Sigmoid colon (tissue), 6 donors: ENCODE measurements at regions not wholly inside any gene's neighbourhood (a gene's known extent, or its start where the extent isn't known, plus 50 kb on each side); places are given as distances from the start of the nearest gene placed in this dataset.
"Not testable (repeated sequence)": the region's sequence is repeated elsewhere in the genome, so short reads cannot be mapped to it uniquely, and the experiment has no call there.

Experiments
- DNase-seq: peaks from one replicate; pipeline ENCODE4 v3.0.0-alpha.2; 2019
- H3K27ac ChIP-seq, 4 donors: fragments of 200-600 bp; sonication (generic); one replicate each; pipeline ENCODE4 v1.5.1; 2016 to 2019; ENCODE audit warnings: mild to moderate bottlenecking in 1 of 4
- H3K27me3 ChIP-seq, 3 donors: fragments of 200-600 bp; sonication (generic); one replicate each; pipeline ENCODE4 v1.5.1; 2019; ENCODE audit warnings: mild to moderate bottlenecking in 1 of 3
- H3K36me3 ChIP-seq, 4 donors: fragments of 200-600 bp; sonication (generic); one replicate each; pipeline ENCODE4 v1.5.1; 2016 to 2019
- H3K4me1 ChIP-seq, 4 donors: fragments of 200-600 bp; sonication (generic); one replicate each; pipeline ENCODE4 v1.5.1; 2017 to 2019
- H3K4me3 ChIP-seq, 4 donors: fragments of 200-600 bp; sonication (generic); one replicate each; pipeline ENCODE4 v1.5.1; 2017 to 2019; ENCODE audit warnings: mild to moderate bottlenecking in 2 of 4, moderate library complexity in 1 of 4
- H3K9me3 ChIP-seq, 4 donors: fragments of 200-600 bp in 3 of 4; sonication (generic) in 3 of 4; one replicate each; pipeline versions ENCODE4 v1.5.1 to v1.6.1; 2013 to 2019
- EP300 ChIP-seq, 4 donors: sonication (generic); formaldehyde crosslinking; IDR thresholded peaks; one replicate each; pipeline ENCODE4 v1.6.1; 2017; ENCODE audit warnings: antibody characterized with exemption in 4 of 4
- POLR2A ChIP-seq, 2 donors: fragments of 450-650 bp; IDR thresholded peaks; one replicate each; pipeline ENCODE4 v1.6.1; 2016; ENCODE audit warnings: antibody characterized with exemption in 2 of 2, mild to moderate bottlenecking in 2 of 2, moderate library complexity in 2 of 2
- POLR2AphosphoS5 ChIP-seq, 4 donors: sonication (generic); formaldehyde crosslinking; IDR thresholded peaks; one replicate each; pipeline ENCODE4 v1.6.1; 2017; ENCODE audit warnings: antibody characterized with exemption in 4 of 4
- WGBS, 2 donors: extraction: QIAGEN DNeasy Blood & Tissue Kit; methylation state at CpG; one replicate each; pipeline ENCODE4 v1.1.7; 2013; 5-methylcytosine and 5-hydroxymethylcytosine counted together
- intact Hi-C: fragments of 100-400 bp; cut with DNase I; formaldehyde crosslinking; loops from one replicate; pipeline ENCODE4 v1.15.1; 2023
- TF ChIP-seq, protein P1 (sequence below), 4 experiments: fragments of 450-650 bp in 3 of 4; fragments of 200-600 bp in 1 of 4; IDR thresholded peaks; one replicate each; pipeline ENCODE4 v1.5.1; 2016 to 2019; ENCODE audit warnings: antibody characterized with exemption in 4 of 4, mild to moderate bottlenecking in 3 of 4, moderate library complexity in 2 of 4
- donor health status: healthy with polysubstance abuse.
- donor health status: healthy.

DNA sequence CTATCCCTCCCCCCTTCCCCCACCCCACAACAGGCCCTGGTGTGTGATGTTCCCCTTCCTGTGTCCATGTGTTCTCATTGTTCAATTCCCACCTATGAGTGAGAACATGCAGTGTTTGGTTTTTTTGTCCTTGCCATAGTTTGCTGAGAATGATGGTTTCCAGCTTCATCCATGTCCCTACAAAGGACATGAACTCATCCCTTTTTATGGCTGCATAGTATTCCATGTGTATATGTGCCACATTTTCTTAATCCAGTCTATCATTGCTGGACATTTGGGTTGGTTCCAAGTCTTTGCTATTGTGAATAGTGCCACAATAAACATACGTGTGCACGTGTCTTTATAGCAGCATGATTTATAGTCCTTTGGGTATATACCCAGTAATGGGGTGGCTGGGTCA, 52.3 kb upstream of the MAN1A2 start:
- intact Hi-C loops, DNase-seq, H3K4me1 ChIP-seq, H3K27me3 ChIP-seq, H3K27ac ChIP-seq, H3K4me3 ChIP-seq, H3K36me3 ChIP-seq, H3K9me3 ChIP-seq: not testable (repeated sequence)
- WGBS, 2 donors: 78 to 89% methylated on average over 2 of the region's 2 CpGs

DNA sequence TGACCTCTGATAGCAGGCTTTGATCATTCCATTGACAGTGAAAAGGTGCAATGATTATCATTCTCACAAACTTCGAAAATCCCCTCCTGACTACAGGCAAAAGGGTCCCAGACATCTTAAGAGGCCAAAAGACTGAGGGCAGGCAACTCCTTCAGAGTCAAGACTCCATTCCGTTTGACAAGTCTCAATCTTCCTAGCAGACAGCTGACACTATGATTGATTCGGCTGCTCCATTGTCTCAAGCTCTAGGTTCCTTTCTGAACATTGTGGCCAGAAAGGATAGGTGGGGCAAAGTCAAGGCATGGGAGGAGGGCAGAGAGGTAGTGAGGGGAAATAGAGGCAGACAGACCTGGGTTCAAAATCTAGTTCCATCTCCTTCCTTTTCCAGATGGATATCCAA, 53.7 kb upstream of the MAN1A2 start:
- no peaks in the 10 kb centered on the region for H3K36me3 ChIP-seq
- no peak overlapping the region for H3K4me3 ChIP-seq
- H3K27me3 ChIP-seq: no peaks in the 10 kb centered on the region
- H3K4me1 ChIP-seq: no peaks in the 10 kb centered on the region
- TF ChIP-seq, protein P1, sequence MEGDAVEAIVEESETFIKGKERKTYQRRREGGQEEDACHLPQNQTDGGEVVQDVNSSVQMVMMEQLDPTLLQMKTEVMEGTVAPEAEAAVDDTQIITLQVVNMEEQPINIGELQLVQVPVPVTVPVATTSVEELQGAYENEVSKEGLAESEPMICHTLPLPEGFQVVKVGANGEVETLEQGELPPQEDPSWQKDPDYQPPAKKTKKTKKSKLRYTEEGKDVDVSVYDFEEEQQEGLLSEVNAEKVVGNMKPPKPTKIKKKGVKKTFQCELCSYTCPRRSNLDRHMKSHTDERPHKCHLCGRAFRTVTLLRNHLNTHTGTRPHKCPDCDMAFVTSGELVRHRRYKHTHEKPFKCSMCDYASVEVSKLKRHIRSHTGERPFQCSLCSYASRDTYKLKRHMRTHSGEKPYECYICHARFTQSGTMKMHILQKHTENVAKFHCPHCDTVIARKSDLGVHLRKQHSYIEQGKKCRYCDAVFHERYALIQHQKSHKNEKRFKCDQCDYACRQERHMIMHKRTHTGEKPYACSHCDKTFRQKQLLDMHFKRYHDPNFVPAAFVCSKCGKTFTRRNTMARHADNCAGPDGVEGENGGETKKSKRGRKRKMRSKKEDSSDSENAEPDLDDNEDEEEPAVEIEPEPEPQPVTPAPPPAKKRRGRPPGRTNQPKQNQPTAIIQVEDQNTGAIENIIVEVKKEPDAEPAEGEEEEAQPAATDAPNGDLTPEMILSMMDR (IDR thresholded peaks at IDR 0.05): no peak
- TF ChIP-seq EP300 (IDR thresholded peaks at IDR 0.05) (no peak), POLR2A (IDR thresholded peaks at IDR 0.05) (no peak), POLR2AphosphoS5 (IDR thresholded peaks at IDR 0.05) (no peak)
- WGBS, 2 donors: 89 to 91% methylated on average over 3 of the region's 3 CpGs
- intact Hi-C loops: no loop called here
- DNase-seq: no peak
- H3K27ac ChIP-seq: no peak overlapping the region
- no peaks in the 10 kb centered on the region for H3K9me3 ChIP-seq

DNA sequence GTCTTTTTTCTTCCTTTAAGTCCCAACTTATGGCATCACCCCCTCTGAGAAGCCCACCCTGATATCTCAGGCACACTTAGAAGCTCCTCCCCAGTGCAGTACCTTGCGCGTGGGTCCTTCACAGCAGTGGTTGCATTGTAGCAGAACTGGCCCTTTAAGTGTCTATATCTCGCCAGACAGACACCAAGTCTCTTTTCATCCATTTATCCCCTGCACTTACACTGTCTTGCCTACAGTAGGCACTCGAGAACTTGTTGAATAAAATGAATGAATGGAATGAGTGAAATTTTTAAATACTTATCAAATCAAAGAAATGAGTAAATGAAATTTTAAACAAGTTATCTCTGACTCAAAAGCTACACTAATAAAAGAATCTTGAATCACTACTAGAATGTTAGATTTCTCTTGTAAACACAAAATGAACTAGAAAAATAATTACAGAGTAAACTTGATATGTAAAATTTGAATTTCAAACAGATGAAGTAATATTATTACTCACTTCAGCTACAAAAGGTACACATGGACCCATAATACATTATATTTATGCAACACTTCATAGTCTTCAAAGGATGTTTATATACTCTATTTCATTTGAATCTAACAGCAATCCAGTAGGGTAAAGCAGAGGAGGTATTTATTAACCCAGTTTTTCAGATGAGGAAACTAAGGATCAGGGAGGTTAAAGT, 54.7 kb upstream of the MAN1A2 start:
- Histone ChIP-seq H3K27me3 (no peaks in the 10 kb centered on the region), H3K27ac (no peak overlapping the region), H3K9me3 (no peaks in the 10 kb centered on the region), H3K4me3 (no peak overlapping the region), H3K4me1 (no peaks in the 10 kb centered on the region), H3K36me3 (no peaks in the 10 kb centered on the region)
- intact Hi-C loops: no loop called here
- 18 to 45% methylated on average over 4 of the region's 4 CpGs for WGBS, 2 donors
- no peak for TF ChIP-seq POLR2AphosphoS5 (IDR thresholded peaks at IDR 0.05)
- TF ChIP-seq POLR2A (IDR thresholded peaks at IDR 0.05): no peak
- TF ChIP-seq EP300 (IDR thresholded peaks at IDR 0.05): no peak
- TF ChIP-seq, protein P1 (IDR thresholded peaks at IDR 0.05): peak in 1 of 4 experiments; percentile 15
- DNase-seq: no peak

DNA sequence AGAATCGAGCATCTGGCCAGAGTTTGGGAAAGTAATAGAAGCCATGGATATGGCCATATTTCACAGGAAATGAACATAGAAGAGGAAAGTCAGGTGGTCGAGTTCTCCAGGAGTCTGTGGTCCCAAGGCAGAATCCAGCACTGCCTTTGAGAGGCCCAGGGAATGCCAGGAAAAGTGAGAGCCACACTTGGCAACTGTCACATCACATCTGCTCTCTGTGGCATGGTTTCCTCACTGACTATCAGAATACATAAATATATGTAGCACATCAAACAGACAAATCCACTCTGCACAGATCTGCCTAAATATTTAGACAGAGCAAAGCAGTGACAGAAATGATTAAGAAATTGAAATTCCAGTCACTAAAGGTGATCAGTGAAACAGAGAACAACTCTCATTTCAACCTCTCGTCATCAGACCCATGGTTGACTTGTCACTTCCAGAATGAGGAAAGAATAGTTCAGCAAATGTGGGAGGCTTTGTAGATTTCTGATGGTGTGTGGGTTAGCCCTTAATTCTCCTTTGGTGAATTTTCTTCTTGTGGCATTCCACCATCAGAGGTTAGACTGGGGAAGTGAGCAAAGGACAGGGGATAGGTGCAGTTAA, 58.8 kb upstream of the MAN1A2 start:
- WGBS, 2 donors: 72% methylated on average over 3 of the region's 3 CpGs
- Histone ChIP-seq H3K4me1 (no peaks in the 10 kb centered on the region), H3K9me3 (no peaks in the 10 kb centered on the region), H3K27me3 (no peaks in the 10 kb centered on the region), H3K36me3 (no peaks in the 10 kb centered on the region), H3K27ac (no peak overlapping the region), H3K4me3 (no peak overlapping the region)
- no peak for DNase-seq
- TF ChIP-seq POLR2AphosphoS5 (IDR thresholded peaks at IDR 0.05) (no peak), POLR2A (IDR thresholded peaks at IDR 0.05) (no peak), EP300 (IDR thresholded peaks at IDR 0.05) (no peak)
- TF ChIP-seq, protein P1 (IDR thresholded peaks at IDR 0.05): no peak
- intact Hi-C loops: no loop called here

DNA sequence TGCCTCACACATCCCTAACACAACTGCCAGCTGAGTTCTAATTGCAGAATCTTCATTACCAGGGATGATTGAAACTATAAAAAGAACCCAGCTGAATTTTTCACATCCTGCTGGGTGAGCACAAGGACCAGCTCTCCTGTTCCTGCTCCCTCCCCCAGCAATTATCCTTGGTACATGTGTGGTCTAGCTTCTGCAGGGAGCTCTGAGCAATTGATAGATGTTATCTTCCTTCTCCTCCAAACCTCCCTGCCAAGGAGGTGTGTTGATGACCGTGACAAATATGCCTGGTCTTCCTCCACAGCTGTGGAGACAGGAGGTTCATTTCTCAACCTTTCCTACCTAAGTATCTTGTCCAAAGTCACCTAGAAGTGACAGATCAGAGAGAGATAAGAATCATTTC, 65.3 kb upstream of the MAN1A2 start:
- H3K9me3 ChIP-seq: no peaks in the 10 kb centered on the region
- no peak overlapping the region for H3K27ac ChIP-seq
- no peak for DNase-seq
- intact Hi-C loops: no loop called here
- WGBS, 2 donors: 76 to 92% methylated on average over 1 of the region's 1 CpG
- H3K4me1 ChIP-seq: no peaks in the 10 kb centered on the region
- no peak overlapping the region for H3K4me3 ChIP-seq
- H3K27me3 ChIP-seq: no peaks in the 10 kb centered on the region
- TF ChIP-seq POLR2A (IDR thresholded peaks at IDR 0.05) (no peak), POLR2AphosphoS5 (IDR thresholded peaks at IDR 0.05) (no peak), EP300 (IDR thresholded peaks at IDR 0.05) (no peak)
- TF ChIP-seq, protein P1 (IDR thresholded peaks at IDR 0.05): no peak
- H3K36me3 ChIP-seq: no peaks in the 10 kb centered on the region

DNA sequence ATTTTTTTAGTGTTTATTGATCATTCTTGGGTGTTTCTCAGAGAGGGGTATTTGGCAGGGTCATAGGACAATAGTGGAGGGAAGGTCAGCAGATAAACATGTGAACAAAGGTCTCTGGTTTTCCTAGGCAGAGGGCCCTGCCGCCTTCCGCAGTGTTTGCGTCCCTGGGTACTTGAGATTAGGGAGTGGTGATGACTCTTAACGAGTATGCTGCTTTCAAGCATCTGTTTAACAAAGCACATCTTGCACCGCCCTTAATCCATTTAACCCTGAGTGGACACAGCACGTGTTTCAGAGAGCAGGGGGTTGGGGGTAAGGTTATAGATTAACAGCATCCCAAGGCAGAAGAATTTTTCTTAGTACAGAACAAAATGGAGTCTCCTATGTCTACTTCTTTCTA, 67.1 kb upstream of the MAN1A2 start:
- H3K27me3 ChIP-seq, H3K36me3 ChIP-seq, intact Hi-C loops, H3K4me3 ChIP-seq, H3K4me1 ChIP-seq, H3K27ac ChIP-seq, H3K9me3 ChIP-seq, DNase-seq: not testable (repeated sequence)
- WGBS, 2 donors: 70 to 71% methylated on average over 6 of the region's 6 CpGs
